HG02678 (cell line): ENCODE measurements at regions not wholly inside any gene's neighbourhood (a gene's known extent, or its start where the extent isn't known, plus 50 kb on each side); places are given as distances from the start of the nearest gene placed in this dataset.
"Not testable (repeated sequence)": the region's sequence is repeated elsewhere in the genome, so short reads cannot be mapped to it uniquely, and the experiment has no call there.

Source experiments
- ATAC-seq: cut with Tn5 transposase; IDR thresholded peaks from one replicate; pipeline ENCODE4 v1.9.1; 2021; ENCODE audit warnings: mild to moderate bottlenecking, moderate library complexity; ENCODE audit not compliant: unreplicated experiment

GRCh38 chr3:161689584-161690298 is 193.1 kb downstream of the OTOL1 start:
- no peak for ATAC-seq

DNA sequence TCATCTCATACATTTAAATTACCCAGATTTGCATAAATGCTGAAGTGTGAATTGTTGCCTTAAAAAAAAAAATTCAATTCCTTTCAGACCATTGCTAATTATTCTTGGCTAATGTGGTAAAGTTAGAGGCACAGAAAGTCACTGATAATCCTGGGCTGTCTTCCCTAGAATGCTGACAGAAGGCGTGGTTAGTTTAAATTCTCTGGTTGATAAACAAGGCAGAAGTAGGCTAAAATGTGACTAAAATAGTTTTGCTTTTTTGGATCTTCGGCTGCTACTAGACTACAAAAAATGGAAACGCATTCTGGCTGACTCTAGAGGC is 193.7 kb downstream of the OTOL1 start:
- ATAC-seq: no peak

DNA sequence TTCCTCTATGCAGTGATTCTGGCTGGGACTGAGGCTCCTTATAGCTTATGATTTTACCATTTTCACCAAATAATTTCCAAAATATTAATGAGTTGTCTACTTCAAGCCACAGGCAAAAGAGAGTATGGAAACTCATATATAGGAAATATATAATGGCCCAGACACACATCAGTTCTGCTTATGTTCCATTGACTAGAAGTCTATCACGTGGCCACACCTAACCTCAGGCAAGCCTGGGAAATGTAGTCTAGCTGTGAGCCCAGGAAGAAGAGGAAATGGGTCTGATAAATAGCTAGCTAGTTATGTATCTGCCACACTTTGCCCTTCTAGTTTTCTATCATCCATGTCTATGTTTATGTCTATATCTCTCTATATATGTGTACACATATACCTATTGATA is 195.1 kb downstream of the OTOL1 start:
- ATAC-seq: no peak

DNA sequence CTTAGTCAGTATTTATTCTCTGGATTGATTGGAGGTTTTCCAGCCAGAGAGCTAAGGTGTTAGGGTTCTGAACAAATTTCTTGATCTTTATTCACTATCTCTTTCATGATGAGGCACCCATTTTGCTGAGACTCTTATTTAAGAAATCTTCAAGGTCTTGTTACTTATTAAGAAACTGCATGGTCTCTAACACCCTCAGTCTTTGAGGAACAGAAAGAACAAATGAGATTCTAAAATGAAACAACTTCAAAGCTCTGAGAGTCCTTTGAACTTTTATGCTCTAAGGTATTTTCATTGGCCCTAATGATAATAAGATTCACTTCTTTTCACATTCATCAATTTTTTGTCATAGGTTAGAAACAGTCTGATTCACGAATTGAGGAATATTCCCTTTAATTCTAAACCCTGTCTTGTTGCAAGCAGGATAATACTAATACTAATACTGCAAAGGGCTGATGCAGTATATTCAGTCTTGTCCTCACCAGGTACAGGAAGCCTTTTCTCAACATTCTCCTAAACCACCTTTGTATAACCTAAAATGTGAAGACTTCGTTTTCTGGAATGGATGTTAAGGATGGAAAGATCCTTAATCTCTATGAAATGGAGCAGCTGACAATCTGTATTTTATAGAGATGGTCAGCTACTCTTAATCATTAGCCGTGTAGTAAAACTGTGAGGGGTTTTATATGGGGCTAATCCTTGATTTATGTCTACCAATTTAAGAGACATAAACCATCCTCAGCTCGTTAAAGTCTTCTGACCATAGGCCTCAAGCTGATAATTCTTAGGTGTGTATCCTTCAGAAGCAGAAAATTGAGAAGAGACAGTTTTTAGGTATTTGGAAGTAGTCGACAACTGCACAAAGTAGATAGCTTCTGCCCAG is 198.3 kb downstream of the OTOL1 start:
- peak; percentile 73 for ATAC-seq

DNA sequence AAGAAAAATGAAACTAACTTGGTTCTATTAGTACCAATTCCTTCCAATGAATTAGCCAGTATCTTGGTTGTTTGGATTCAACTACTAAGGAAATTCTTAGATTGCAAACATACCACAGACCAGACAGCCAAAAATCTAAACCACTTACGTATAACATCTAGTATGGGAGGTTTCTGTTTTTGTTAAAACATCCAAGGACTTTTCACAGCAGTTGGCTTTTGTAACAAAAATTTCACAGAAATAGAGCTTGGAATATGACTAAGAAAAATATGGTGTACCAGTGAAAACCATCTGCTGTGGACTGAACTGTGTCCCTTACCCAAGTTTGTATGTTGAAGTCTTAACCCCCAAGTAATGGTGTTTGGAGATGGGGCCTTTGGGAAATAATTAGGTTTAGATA is 199.2 kb downstream of the OTOL1 start:
- no peak for ATAC-seq

DNA sequence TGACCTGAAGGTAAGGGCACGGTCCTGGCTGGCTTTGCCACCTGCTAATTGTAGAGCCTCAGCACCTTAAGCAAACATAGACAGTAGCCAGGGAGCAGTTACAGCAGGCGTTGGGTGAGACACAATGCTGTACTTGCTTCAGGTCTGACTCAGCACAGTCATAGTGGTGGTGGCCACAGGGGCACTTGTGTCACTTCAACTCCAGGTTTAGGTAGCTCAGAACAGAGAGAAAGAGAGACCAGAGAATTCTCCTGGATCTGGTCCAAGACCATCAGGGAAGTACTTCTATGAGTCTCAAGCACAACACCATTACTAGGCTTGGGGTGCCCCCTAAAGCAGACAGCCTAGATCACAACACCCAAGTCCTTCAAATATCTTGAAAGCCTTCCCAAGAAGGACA is 204.4 kb downstream of the OTOL1 start:
- ATAC-seq: peak; percentile 72

GRCh38 chr3:161707253-161707652 is 210.6 kb downstream of the OTOL1 start:
- ATAC-seq: not testable (repeated sequence)

- ATAC-seq: no peak
Observed at GRCh38 chr3:161713731-161714130, 217.1 kb downstream of the OTOL1 start.

DNA sequence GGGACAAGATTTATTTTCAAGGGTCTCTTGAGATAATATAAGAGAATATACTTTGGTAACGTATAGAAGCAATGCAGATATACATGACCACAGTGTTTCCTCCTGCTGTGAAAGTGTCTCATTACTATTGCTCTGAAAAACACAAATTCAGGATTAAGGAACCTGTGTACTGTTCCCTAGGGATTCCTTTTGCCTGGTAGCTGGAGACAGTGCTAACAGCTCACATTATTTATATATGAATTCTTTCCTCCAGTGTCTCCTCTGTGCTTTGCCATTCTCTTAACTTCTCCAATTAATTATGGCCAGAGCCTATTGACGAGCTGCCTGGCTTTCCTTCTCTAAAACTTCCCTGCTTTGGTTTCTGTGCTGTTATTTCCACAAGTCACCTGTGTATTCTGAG is 235.4 kb downstream of the OTOL1 start:
- ATAC-seq: no peak

GRCh38 chr3:161737171-161737570 is 240.6 kb downstream of the OTOL1 start:
- no peak for ATAC-seq

DNA sequence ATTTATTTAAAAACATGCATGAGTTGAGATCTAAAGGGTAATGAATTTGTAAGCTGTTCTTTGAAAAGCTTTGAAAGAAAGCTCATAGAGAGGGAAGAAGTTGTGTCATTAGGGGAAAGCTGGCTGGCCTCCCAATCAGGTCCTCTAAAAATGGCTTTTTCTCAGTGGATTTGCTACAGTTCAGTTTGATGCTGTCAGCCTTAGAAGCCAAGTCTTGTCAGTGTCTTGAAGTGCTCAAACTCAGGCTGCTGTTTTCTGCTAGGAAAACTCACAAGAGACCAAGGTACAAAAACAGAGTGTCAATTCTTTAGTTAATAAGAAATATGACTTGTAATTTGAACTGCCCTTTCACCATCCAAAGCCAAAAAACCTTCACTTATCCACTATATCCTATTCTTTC is 243.8 kb downstream of the OTOL1 start:
- ATAC-seq: no peak

GRCh38 chr3:161744366-161744765 is 247.8 kb downstream of the OTOL1 start:
- ATAC-seq: no peak

DNA sequence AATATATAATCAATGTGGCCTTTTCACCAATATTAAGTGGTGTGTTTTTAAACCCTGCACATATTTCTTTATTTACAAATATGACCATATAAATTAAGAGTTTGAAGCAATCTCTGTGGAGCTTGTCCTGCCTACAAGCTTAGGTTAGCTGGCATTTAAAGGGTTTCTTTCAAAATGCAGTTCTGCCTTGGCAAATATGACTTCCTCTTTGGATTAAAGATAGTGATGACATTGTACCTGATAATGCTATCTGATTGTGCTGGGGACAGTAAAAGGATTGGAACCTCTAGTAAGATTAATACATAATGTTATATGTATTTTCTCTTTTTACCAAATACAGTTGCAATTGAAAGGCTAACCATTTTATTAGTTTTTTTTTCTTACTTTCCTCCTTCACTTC is 249.1 kb downstream of the OTOL1 start:
- ATAC-seq: no peak

DNA sequence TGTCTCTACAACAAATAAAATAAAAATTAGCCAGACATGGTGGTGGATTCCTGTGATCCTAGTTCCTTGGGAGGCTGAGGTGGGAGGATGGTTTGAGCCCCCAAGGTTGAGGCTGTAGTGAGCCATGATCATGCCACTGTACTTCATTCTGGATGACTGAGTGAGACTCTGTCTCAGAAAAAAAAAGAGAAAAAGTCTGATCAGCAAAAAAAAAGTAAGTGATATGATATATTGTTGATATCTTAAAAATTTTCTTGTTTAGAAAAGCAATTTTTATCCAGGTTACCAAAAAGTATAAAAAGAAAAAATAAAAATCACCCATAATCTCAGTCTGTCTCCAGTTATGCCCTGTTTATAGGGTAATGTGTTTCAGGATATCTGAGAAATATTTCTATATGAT is 251.4 kb downstream of the OTOL1 start:
- ATAC-seq: no peak

- ATAC-seq: no peak
Observed at GRCh38 chr3:161754420-161755053, 257.9 kb downstream of the OTOL1 start.

DNA sequence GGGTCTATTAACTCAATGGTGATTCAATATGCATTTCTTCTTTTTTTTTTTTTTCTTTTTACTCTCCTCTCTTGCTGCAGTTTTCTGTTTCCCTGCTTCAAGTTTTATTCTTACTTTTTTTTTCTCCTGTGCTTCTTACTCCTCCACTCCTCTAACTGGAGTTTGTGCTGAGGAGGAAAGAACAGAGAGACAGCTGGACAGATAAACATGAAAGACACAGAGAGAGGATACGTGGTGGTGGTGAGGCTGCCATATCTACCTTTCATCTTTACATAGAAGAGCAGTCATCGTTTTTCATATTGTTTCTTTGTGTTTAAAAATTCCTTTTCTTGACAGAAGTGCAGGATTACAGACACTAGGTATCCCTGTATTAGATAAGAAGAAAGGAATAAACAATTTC is 262.8 kb downstream of the OTOL1 start:
- ATAC-seq: no peak

DNA sequence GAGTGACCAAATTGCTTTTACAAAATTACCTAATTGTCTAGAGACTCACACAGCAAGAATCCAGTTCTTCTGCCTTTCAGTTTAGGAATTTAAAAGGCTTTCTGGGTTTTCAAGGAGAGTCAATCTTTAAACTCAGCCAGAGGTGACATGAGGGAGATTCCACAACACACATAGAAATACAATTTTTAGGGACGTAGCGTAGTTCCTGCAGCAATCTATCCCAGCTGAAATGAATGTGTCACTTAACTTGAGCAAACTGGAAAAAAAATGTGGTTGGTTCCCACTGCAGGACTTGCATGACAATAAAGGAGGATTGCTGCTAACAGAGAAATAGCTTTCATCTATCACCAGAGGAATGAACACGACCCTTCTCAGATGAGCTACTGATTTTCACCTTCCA is 269.7 kb downstream of the OTOL1 start:
- ATAC-seq: no peak

DNA sequence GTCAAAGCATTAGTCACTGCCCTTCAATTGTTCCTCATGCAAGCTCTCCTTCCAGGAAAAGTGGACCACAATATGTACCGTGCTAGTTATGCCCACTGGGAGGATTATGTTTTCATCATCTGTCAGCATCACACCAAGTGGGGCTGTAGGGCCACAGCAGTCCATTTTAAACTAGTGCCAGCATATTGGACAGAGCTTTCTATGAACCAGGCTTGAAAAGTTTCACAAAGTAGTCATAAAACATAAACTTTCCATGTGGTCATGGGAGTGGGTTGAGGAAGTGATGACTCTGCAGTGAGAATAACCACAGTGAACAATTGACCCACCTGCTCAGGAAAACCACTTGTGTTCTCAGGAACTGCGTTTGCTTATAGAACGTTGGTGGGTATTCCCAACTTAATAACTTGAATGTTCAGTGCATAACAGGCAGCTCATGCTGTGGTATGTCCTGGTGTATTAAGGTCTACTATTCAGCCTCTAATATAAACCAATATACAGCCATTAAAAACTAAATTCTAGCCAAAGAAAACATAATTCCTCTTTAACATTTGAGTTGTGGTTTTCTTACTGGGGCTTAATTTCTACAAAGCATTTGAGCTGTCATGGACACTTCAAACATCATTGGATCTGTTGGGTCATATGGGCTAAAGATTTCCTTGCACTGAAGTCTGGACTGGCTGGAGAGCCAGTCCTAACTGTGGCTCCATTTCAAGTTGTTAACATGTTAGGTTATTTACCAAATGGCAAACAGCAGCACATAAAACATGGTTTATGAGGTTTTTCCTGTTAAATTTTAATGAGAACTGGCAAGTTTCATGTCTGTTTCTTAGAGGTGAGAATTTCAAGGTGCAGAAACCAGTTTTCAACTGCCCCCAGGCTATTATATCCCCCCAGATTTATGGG is 274.1 kb downstream of the OTOL1 start:
- ATAC-seq: peak; percentile 84

DNA sequence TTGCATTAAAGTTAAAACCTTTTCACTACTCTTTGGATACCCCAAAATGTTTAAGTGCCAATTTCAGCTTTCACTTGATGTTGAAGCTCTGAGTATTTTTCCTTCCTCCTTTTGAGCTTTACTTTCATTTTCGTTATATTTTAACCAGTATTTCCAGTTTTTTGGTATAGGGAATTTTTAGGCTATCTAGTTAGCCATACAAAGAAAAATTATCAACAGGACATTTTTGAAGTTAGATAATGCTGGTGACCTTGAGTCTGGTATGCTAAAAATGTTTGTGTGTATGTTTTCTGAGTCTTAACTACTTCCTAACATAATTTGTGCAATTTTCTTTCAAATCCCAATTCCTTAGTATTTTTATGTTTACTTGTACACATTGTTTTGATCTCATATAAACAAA is 284.8 kb downstream of the OTOL1 start:
- ATAC-seq: no peak

DNA sequence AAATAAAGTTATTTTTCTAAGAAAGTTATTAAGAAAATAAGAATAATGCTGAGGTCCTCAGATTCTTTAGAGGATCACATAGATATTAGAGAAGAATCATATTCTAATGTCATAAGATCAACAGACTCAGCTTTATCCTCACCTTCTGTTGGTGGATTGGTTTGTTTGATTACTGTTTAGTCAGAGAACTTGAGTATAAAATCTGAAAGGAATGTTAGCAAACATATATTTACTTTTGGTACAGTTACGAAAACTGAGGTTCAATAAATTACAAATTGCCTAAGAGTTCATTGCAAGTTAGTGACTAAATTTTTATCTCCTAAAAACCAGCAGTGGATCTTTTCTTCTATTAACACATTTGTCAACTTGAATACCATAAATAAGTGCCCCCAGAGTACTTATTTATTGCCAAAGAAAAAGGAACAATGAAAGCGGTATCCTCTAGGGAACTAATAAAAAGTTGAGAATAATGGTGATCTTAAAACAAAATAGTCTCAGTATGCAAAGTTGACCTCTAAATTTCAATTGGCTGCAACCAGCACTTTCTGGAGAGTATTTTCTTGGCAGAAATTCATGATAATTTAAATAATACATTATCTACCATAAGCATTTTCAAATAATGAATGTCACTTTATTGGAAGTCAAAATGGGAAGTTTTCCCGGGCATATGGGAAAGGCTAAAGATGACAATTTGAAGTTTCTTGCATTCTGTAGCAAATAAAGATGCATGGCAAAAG is 296.8 kb downstream of the OTOL1 start:
- ATAC-seq: no peak
